Mesenchymal stem cell (in vitro differentiated cells and primary cell): ENCODE measurements at regions not wholly inside any gene's neighbourhood (a gene's known extent, or its start where the extent isn't known, plus 50 kb on each side); places are given as distances from the start of the nearest gene placed in this dataset.
"Not testable (repeated sequence)": the region's sequence is repeated elsewhere in the genome, so short reads cannot be mapped to it uniquely, and the experiment has no call there.

ENCODE experiments used
- DNase-seq: peaks from one replicate; pipeline ENCODE4 v3.0.0-alpha.2; 2013
- H2AFZ ChIP-seq: one replicate; pipeline ENCODE4 v1.6.1; 2013; ENCODE audit warnings: low read depth, mild to moderate bottlenecking, control low read depth, inconsistent platforms, low read length, moderate library complexity
- H2AK5ac ChIP-seq: 2 replicates; pipeline ENCODE4 v1.6.1; 2013; ENCODE audit warnings: low read length, moderate library complexity, mild to moderate bottlenecking, inconsistent platforms; ENCODE audit not compliant: severe bottlenecking
- H2BK120ac ChIP-seq: one replicate; pipeline ENCODE4 v1.6.1; 2013; ENCODE audit warnings: low read depth, mild to moderate bottlenecking, inconsistent platforms, low read length, moderate library complexity
- H2BK12ac ChIP-seq, 2 experiments: one replicate each; pipeline ENCODE4 v1.6.1; 2013; ENCODE audit warnings: inconsistent platforms in 2 of 2, low read length in 2 of 2, mild to moderate bottlenecking in 2 of 2, moderate library complexity in 2 of 2, control low read depth in 1 of 2
- H2BK15ac ChIP-seq: one replicate; pipeline ENCODE4 v1.6.1; 2013; ENCODE audit warnings: mild to moderate bottlenecking, low read depth, inconsistent platforms; ENCODE audit not compliant: poor library complexity, severe bottlenecking
- H2BK5ac ChIP-seq: 2 replicates; pipeline ENCODE4 v1.6.1; 2013; ENCODE audit warnings: low read depth, mild to moderate bottlenecking, low read length, control low read depth, inconsistent platforms; ENCODE audit not compliant: poor library complexity, severe bottlenecking
- H3K14ac ChIP-seq, 2 experiments: one replicate each; pipeline ENCODE4 v1.6.1; 2013; ENCODE audit warnings: inconsistent platforms in 2 of 2, low read length in 2 of 2, control low read depth in 1 of 2, mild to moderate bottlenecking in 1 of 2, moderate library complexity in 1 of 2
- H3K18ac ChIP-seq, 2 experiments: one replicate each; pipeline ENCODE4 v1.6.1; 2013; ENCODE audit warnings: inconsistent platforms in 2 of 2, low read length in 2 of 2, control low read depth in 1 of 2, low read depth in 1 of 2, mild to moderate bottlenecking in 1 of 2
- H3K23ac ChIP-seq, 2 experiments: one replicate each; pipeline ENCODE4 v1.6.1; 2013; ENCODE audit warnings: inconsistent platforms in 2 of 2, low read length in 2 of 2, mild to moderate bottlenecking in 2 of 2, moderate library complexity in 2 of 2, control low read depth in 1 of 2
- H3K27ac ChIP-seq: 2 replicates; pipeline ENCODE4 v1.5.1; 2013; ENCODE audit warnings: mild to moderate bottlenecking, moderate library complexity, low read length, control low read depth, inconsistent platforms; ENCODE audit not compliant: poor library complexity, severe bottlenecking
- H3K27me3 ChIP-seq, 2 experiments: 2 replicates each; pipeline versions ENCODE4 v1.6.1 to v1.7.0; 2013; ENCODE audit warnings: low read length in 2 of 2, mild to moderate bottlenecking in 2 of 2, moderate library complexity in 2 of 2, control low read depth in 1 of 2, inconsistent platforms in 1 of 2; ENCODE audit not compliant: control insufficient read depth in 1 of 2, insufficient read depth in 1 of 2
- H3K36me3 ChIP-seq, 2 experiments: 2 replicates each; pipeline versions ENCODE4 v1.6.1 to v1.7.0; 2013; ENCODE audit warnings: low read length in 2 of 2, control low read depth in 1 of 2, inconsistent platforms in 1 of 2, low read depth in 1 of 2, mild to moderate bottlenecking in 1 of 2; ENCODE audit not compliant: insufficient read depth in 2 of 2, control insufficient read depth in 1 of 2
- H3K4ac ChIP-seq, 2 experiments: one replicate each; pipeline ENCODE4 v1.6.1; 2013; ENCODE audit warnings: inconsistent platforms in 2 of 2, low read length in 2 of 2, mild to moderate bottlenecking in 2 of 2, moderate library complexity in 2 of 2, control low read depth in 1 of 2, low read depth in 1 of 2
- H3K4me1 ChIP-seq: 2 replicates; pipeline ENCODE4 v1.6.1; 2013; ENCODE audit warnings: low read depth, low read length, control low read depth; ENCODE audit not compliant: control insufficient read depth, insufficient read depth
- H3K4me2 ChIP-seq: 2 replicates; pipeline ENCODE4 v1.6.1; 2013; ENCODE audit warnings: low read length, mild to moderate bottlenecking, inconsistent platforms; ENCODE audit not compliant: poor library complexity, severe bottlenecking
- H3K4me3 ChIP-seq, 2 experiments: 2 replicates each; pipeline versions ENCODE4 v1.5.1 to v1.7.0; 2013; ENCODE audit warnings: low read length in 2 of 2, mild to moderate bottlenecking in 2 of 2, control low read depth in 1 of 2, low read depth in 1 of 2; ENCODE audit not compliant: insufficient read depth in 1 of 2
- H3K79me1 ChIP-seq: replicated peaks from 2 replicates; pipeline ENCODE4 v1.6.1; 2013; ENCODE audit warnings: mild to moderate bottlenecking, control low read depth, low read length, inconsistent platforms; ENCODE audit not compliant: poor library complexity, severe bottlenecking
- H3K9ac ChIP-seq: 2 replicates; pipeline ENCODE4 v1.7.0; 2013; ENCODE audit warnings: mild to moderate bottlenecking, low read length, moderate library complexity
- H3K9me3 ChIP-seq: 2 replicates; pipeline ENCODE4 v1.7.0; 2013; ENCODE audit warnings: mild to moderate bottlenecking, low read length; ENCODE audit not compliant: control insufficient read depth
- H4K8ac ChIP-seq: one replicate; pipeline ENCODE4 v1.6.1; 2013; ENCODE audit warnings: inconsistent platforms, mild to moderate bottlenecking, low read length, moderate library complexity
- H4K91ac ChIP-seq: one replicate; pipeline ENCODE4 v1.6.1; 2013; ENCODE audit warnings: mild to moderate bottlenecking, low read length, inconsistent platforms
- WGBS: methylation state at CpG from one replicate; pipeline ENCODE4 v1.1.7; 2013; ENCODE audit warnings: mixed read lengths; 5-methylcytosine and 5-hydroxymethylcytosine counted together

- Histone ChIP-seq H3K79me1 (no peaks in the 10 kb centered on the region), H3K18ac (no peak overlapping the region), H3K27me3 (no peaks in the 10 kb centered on the region), H2BK5ac (no peak overlapping the region), H3K14ac (no peak overlapping the region), H3K9ac (no peak overlapping the region), H4K8ac (no peak overlapping the region), H3K4ac (no peak overlapping the region), H3K4me1 (no peaks in the 10 kb centered on the region), H3K4me2 (no peak overlapping the region), H2BK15ac (no peak overlapping the region), H2BK120ac (no peak overlapping the region), H4K91ac (no peak overlapping the region), H3K4me3 (no peak overlapping the region), H3K36me3 (no peaks in the 10 kb centered on the region), H2AK5ac (no peak overlapping the region), H2AFZ (no peak overlapping the region), H3K27ac (no peak overlapping the region), H3K9me3 (no peaks in the 10 kb centered on the region), H2BK12ac (no peak overlapping the region), H3K23ac (no peak overlapping the region)
- DNase-seq = no peak
Observed at GRCh38 chr3:162584986-162585385, 1088.4 kb downstream of the OTOL1 start.

GRCh38 chr3:162586591-162586990, 1090.0 kb downstream of the OTOL1 start:
- no peak overlapping the region for H3K9ac ChIP-seq
- H2BK5ac ChIP-seq = no peak overlapping the region
- H3K18ac ChIP-seq = no peak overlapping the region
- no peak overlapping the region for H3K14ac ChIP-seq
- no peaks in the 10 kb centered on the region for H3K36me3 ChIP-seq
- no peak overlapping the region for H2BK12ac ChIP-seq
- no peak overlapping the region for H3K4ac ChIP-seq
- no peak overlapping the region for H3K23ac ChIP-seq
- H2AK5ac ChIP-seq = no peak overlapping the region
- H2BK120ac ChIP-seq = no peak overlapping the region
- WGBS = 18% methylated on average over 3 of the region's 4 CpGs
- H2AFZ ChIP-seq = no peak overlapping the region
- no peaks in the 10 kb centered on the region for H3K79me1 ChIP-seq
- no peak overlapping the region for H3K4me3 ChIP-seq
- no peaks in the 10 kb centered on the region for H3K9me3 ChIP-seq
- no peak overlapping the region for H4K8ac ChIP-seq
- H3K4me2 ChIP-seq = no peak overlapping the region
- H3K27me3 ChIP-seq = no peaks in the 10 kb centered on the region
- H3K4me1 ChIP-seq = no peaks in the 10 kb centered on the region
- H3K27ac ChIP-seq = no peak overlapping the region
- no peak overlapping the region for H2BK15ac ChIP-seq
- H4K91ac ChIP-seq = no peak overlapping the region
- peak; percentile 71 for DNase-seq

GRCh38 chr3:162597226-162597625, 1100.6 kb downstream of the OTOL1 start:
- WGBS = 27% methylated on average over 1 of the region's 1 CpG
- H3K79me1 ChIP-seq = no peaks in the 10 kb centered on the region
- no peak overlapping the region for H2BK120ac ChIP-seq

GRCh38 chr3:162598500-162598899, 1101.9 kb downstream of the OTOL1 start:
- 61% methylated on average over 4 of the region's 4 CpGs for WGBS
- not testable (repeated sequence) for H3K9me3 ChIP-seq, H2AFZ ChIP-seq, H3K4me3 ChIP-seq, H3K4me1 ChIP-seq, H3K9ac ChIP-seq, H3K23ac ChIP-seq, H2BK12ac ChIP-seq, H3K27ac ChIP-seq, H2BK5ac ChIP-seq, H3K36me3 ChIP-seq, H4K91ac ChIP-seq, H3K4me2 ChIP-seq, H2AK5ac ChIP-seq, H3K27me3 ChIP-seq, H3K4ac ChIP-seq, H3K14ac ChIP-seq, H2BK15ac ChIP-seq, H3K79me1 ChIP-seq, H2BK120ac ChIP-seq
- DNase-seq = peak; percentile 29
- Histone ChIP-seq H3K18ac (peak overlapping the region; percentile 21 to 43), H4K8ac (peak overlapping the region; percentile 60)

More at GRCh38 chr3:162597226-162597625, 1100.6 kb downstream of the OTOL1 start:
- Histone ChIP-seq H4K8ac (no peak overlapping the region), H3K4me1 (no peaks in the 10 kb centered on the region), H4K91ac (no peak overlapping the region), H3K27me3 (no peaks in the 10 kb centered on the region), H3K18ac (peak overlapping the region; percentile 12 to 70), H3K23ac (no peak overlapping the region), H2BK5ac (no peak overlapping the region), H3K9ac (no peak overlapping the region), H2AK5ac (no peak overlapping the region), H2AFZ (no peak overlapping the region), H3K36me3 (no peaks in the 10 kb centered on the region), H3K4ac (peak overlapping the region in 1 of 2 experiments; percentile 28), H3K9me3 (no peaks in the 10 kb centered on the region), H2BK15ac (no peak overlapping the region), H2BK12ac (no peak overlapping the region), H3K4me3 (no peak overlapping the region), H3K4me2 (no peak overlapping the region), H3K27ac (no peak overlapping the region), H3K14ac (no peak overlapping the region)
- DNase-seq = no peak
